PC-3 (cell line): ENCODE measurements at regions not wholly inside any gene's neighbourhood (a gene's known extent, or its start where the extent isn't known, plus 50 kb on each side); places are given as distances from the start of the nearest gene placed in this dataset.

ENCODE experiments used
- EZH2 ChIP-seq: fragments of 300-600 bp; sonication (generic); IDR thresholded peaks from one replicate; pipeline ENCODE4 v1.6.1; 2017; ENCODE audit warnings: antibody characterized with exemption, mild to moderate bottlenecking, low read length; ENCODE audit not compliant: unreplicated experiment
- TF ChIP-seq, protein P1 (sequence below): fragments of 300-600 bp; sonication (generic); conservative IDR thresholded peaks from 2 replicates; pipeline ENCODE4 v1.5.1; 2017; ENCODE audit warnings: antibody characterized with exemption, low read depth, mild to moderate bottlenecking, low read length

DNA sequence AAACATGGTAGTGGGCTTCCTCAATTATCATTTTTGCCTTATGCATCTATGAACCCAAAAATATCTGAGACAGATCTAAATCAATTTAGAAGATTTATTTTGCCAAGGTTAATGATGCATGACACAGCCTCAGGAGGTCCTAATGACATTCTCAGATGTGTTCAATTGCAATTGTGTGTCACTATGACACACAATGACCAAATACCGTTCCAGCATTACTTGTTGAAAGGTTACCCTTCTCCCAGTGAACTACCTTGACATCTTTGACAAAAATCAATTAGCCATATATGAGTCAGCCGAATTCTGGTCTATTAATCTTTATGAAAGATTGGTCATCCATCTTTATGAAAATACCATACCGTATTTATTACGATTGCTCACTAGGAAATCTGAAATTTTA is 592.5 kb upstream of the GJE1 start:
- TF ChIP-seq, protein P1, sequence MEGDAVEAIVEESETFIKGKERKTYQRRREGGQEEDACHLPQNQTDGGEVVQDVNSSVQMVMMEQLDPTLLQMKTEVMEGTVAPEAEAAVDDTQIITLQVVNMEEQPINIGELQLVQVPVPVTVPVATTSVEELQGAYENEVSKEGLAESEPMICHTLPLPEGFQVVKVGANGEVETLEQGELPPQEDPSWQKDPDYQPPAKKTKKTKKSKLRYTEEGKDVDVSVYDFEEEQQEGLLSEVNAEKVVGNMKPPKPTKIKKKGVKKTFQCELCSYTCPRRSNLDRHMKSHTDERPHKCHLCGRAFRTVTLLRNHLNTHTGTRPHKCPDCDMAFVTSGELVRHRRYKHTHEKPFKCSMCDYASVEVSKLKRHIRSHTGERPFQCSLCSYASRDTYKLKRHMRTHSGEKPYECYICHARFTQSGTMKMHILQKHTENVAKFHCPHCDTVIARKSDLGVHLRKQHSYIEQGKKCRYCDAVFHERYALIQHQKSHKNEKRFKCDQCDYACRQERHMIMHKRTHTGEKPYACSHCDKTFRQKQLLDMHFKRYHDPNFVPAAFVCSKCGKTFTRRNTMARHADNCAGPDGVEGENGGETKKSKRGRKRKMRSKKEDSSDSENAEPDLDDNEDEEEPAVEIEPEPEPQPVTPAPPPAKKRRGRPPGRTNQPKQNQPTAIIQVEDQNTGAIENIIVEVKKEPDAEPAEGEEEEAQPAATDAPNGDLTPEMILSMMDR: no peak
- no peak for TF ChIP-seq EZH2
